HL-60 (cell line): ENCODE measurements at regions not wholly inside any gene's neighbourhood (a gene's known extent, or its start where the extent isn't known, plus 50 kb on each side); places are given as distances from the start of the nearest gene placed in this dataset.

Experiments
- CTCF ChIP-seq: IDR thresholded peaks from one replicate; pipeline ENCODE4 v1.5.1; 2011; ENCODE audit warnings: low read length, control low read depth, inconsistent platforms; ENCODE audit not compliant: insufficient read depth
- SPI1 ChIP-seq: IDR thresholded peaks from 2 replicates; pipeline ENCODE4 v1.6.1; 2012; ENCODE audit warnings: low read depth, mild to moderate bottlenecking, borderline replicate concordance

- TF ChIP-seq CTCF: no peak
- TF ChIP-seq SPI1: no peak
These were observed 460.0 kb downstream of the FOXO1 start for GRCh38 chr13:40206241-40207000.
